OCI-LY1 (cell line): ENCODE measurements at regions not wholly inside any gene's neighbourhood (a gene's known extent, or its start where the extent isn't known, plus 50 kb on each side); places are given as distances from the start of the nearest gene placed in this dataset.

Experiments used
- H2AFZ ChIP-seq: fragments of 200-600 bp; sonication (generic), shearing (Covaris generic); 2 replicates; pipeline ENCODE4 v1.6.0; 2014; ENCODE audit warnings: antibody characterized with exemption, mild to moderate bottlenecking, low read length
- H3F3A ChIP-seq: fragments of 200-600 bp; sonication (generic), shearing (Covaris generic); 2 replicates; pipeline ENCODE4 v1.6.0; 2014; ENCODE audit warnings: mild to moderate bottlenecking, antibody characterized with exemption, low read length, moderate library complexity; ENCODE audit not compliant: insufficient read depth
- H3K27ac ChIP-seq: fragments of 200-600 bp; sonication (generic); 2 replicates; pipeline ENCODE4 v1.5.1; 2014; ENCODE audit warnings: low read length, mixed run types, mild to moderate bottlenecking, low read depth; ENCODE audit not compliant: poor library complexity, severe bottlenecking
- H3K27me3 ChIP-seq: fragments of 200-600 bp; sonication (generic); 2 replicates; pipeline ENCODE4 v1.6.0; 2014; ENCODE audit warnings: antibody characterized with exemption, mild to moderate bottlenecking, low read length, moderate library complexity; ENCODE audit not compliant: insufficient read depth
- H3K36me3 ChIP-seq: fragments of 200-600 bp; sonication (generic); 2 replicates; pipeline ENCODE4 v1.6.1; 2014; ENCODE audit warnings: mild to moderate bottlenecking, antibody characterized with exemption, low read length, moderate library complexity, mixed read lengths; ENCODE audit not compliant: insufficient read depth
- H3K4me1 ChIP-seq: fragments of 200-600 bp; sonication (generic); 2 replicates; pipeline ENCODE4 v1.5.1; 2014; ENCODE audit warnings: mild to moderate bottlenecking, low read length, moderate library complexity; ENCODE audit not compliant: insufficient read depth, severe bottlenecking
- H3K4me2 ChIP-seq: fragments of 200-600 bp; sonication (generic), shearing (Covaris generic); 2 replicates; pipeline ENCODE4 v1.6.1; 2014; ENCODE audit warnings: low read length
- H3K4me3 ChIP-seq: fragments of 200-600 bp; sonication (generic); 2 replicates; pipeline ENCODE4 v1.5.1; 2014; ENCODE audit warnings: low read length, low read depth, mild to moderate bottlenecking, mixed read lengths; ENCODE audit not compliant: poor library complexity, severe bottlenecking
- H3K79me2 ChIP-seq: fragments of 200-600 bp; shearing (Covaris generic); 2 replicates; pipeline ENCODE4 v1.6.1; 2016; ENCODE audit warnings: mixed run types, low read length, mixed read lengths; ENCODE audit not compliant: insufficient read depth
- H3K9ac ChIP-seq: fragments of 200-600 bp; sonication (generic), shearing (Covaris generic); 2 replicates; pipeline ENCODE4 v1.6.1; 2014; ENCODE audit warnings: mild to moderate bottlenecking, low read length, mixed read lengths
- H3K9me2 ChIP-seq: fragments of 200-600 bp; sonication (generic), shearing (Covaris generic); 2 replicates; pipeline ENCODE4 v1.6.1; 2014; ENCODE audit warnings: low read depth, mild to moderate bottlenecking, low read length, mixed read lengths
- H3K9me3 ChIP-seq: fragments of 200-600 bp; shearing (Covaris generic); 2 replicates; pipeline ENCODE4 v1.6.1; 2014; ENCODE audit warnings: low read length, mixed read lengths
- H4K20me1 ChIP-seq: fragments of 200-600 bp; sonication (generic), shearing (Covaris generic); 2 replicates; pipeline ENCODE4 v1.6.0; 2016; ENCODE audit warnings: mild to moderate bottlenecking, low read length; ENCODE audit not compliant: insufficient read depth
- EZH2 ChIP-seq: fragments of 200-600 bp; sonication (generic), shearing (Covaris generic); IDR thresholded peaks from 2 replicates; pipeline ENCODE4 v1.8.0; 2017; ENCODE audit warnings: borderline replicate concordance, mixed run types, mild to moderate bottlenecking, antibody characterized with exemption, low read length, moderate library complexity, mixed read lengths
- TF ChIP-seq, protein P1 (sequence below): fragments of 200-600 bp; sonication (generic), shearing (Covaris generic); IDR thresholded peaks from 2 replicates; pipeline ENCODE4 v1.5.1; 2017; ENCODE audit warnings: mild to moderate bottlenecking, antibody characterized with exemption, low read length, moderate library complexity, mixed read lengths

DNA sequence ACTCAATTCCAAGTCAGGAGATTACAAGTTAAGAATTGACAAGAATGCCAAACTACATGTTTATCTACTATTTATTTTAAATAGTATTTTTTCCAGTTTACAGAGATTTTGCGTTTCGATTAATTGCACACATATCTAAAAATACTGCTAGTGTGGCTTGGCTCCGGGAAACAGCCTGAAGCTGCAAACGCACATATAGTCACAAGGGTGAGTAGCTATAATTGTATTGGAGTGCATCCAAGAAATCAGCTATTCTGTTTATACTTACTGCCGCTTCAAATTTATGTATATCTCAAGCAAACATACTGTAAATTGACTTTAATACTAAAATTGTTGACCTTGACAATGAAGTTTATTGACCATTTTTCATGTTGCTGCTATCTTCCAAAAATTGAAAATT lies 77.0 kb upstream of the PLSCR5 start:
- TF ChIP-seq EZH2 = no peak
- TF ChIP-seq, protein P1, sequence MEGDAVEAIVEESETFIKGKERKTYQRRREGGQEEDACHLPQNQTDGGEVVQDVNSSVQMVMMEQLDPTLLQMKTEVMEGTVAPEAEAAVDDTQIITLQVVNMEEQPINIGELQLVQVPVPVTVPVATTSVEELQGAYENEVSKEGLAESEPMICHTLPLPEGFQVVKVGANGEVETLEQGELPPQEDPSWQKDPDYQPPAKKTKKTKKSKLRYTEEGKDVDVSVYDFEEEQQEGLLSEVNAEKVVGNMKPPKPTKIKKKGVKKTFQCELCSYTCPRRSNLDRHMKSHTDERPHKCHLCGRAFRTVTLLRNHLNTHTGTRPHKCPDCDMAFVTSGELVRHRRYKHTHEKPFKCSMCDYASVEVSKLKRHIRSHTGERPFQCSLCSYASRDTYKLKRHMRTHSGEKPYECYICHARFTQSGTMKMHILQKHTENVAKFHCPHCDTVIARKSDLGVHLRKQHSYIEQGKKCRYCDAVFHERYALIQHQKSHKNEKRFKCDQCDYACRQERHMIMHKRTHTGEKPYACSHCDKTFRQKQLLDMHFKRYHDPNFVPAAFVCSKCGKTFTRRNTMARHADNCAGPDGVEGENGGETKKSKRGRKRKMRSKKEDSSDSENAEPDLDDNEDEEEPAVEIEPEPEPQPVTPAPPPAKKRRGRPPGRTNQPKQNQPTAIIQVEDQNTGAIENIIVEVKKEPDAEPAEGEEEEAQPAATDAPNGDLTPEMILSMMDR = no peak
- no peak overlapping the region for H3K9ac ChIP-seq
- H3K4me1 ChIP-seq = no peaks in the 10 kb centered on the region
- H3K4me2 ChIP-seq = no peak overlapping the region
- no peak overlapping the region for H3K4me3 ChIP-seq
- no peaks in the 10 kb centered on the region for H3K36me3 ChIP-seq
- no peaks in the 10 kb centered on the region for H3K9me2 ChIP-seq
- no peak overlapping the region for H3K27ac ChIP-seq
- no peaks in the 10 kb centered on the region for H4K20me1 ChIP-seq
- H3K9me3 ChIP-seq = no peaks in the 10 kb centered on the region
- no peaks in the 10 kb centered on the region for H3K27me3 ChIP-seq
- no peaks in the 10 kb centered on the region for H3F3A ChIP-seq
- H3K79me2 ChIP-seq = no peaks in the 10 kb centered on the region
- H2AFZ ChIP-seq = no peak overlapping the region

GRCh38 chr3:146680617-146681016 lies 75.5 kb upstream of the PLSCR5 start:
- no peak for TF ChIP-seq EZH2
- TF ChIP-seq, protein P1 = no peak
- Histone ChIP-seq H2AFZ (no peak overlapping the region), H3K79me2 (no peaks in the 10 kb centered on the region)

DNA sequence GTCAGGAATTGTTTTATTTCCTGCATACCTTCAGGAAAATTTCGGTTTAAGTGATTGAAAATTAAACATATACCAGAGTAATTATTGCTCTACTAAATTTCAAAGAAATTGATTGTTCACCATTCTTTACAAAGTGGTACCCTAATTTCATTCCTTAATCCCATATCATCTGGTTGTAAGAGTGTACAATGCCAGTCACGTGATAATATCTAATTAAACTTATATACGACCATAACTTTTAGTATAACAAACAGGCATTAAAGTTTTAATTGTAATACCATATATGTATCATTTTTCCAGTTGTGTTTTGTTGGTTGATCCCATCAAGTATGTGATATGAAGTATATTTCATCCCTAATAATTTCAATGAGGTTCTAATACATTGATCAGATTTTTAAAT lies 74.8 kb upstream of the PLSCR5 start:
- no peak overlapping the region for H3K4me3 ChIP-seq

More at GRCh38 chr3:146680617-146681016, 75.5 kb upstream of the PLSCR5 start:
- H3K9me3 ChIP-seq = no peaks in the 10 kb centered on the region
- H3K27ac ChIP-seq = no peak overlapping the region
- H3K36me3 ChIP-seq = no peaks in the 10 kb centered on the region
- H3K4me2 ChIP-seq = no peak overlapping the region
- H3K27me3 ChIP-seq = no peaks in the 10 kb centered on the region
- no peaks in the 10 kb centered on the region for H4K20me1 ChIP-seq
- no peaks in the 10 kb centered on the region for H3K4me1 ChIP-seq
- H3K4me3 ChIP-seq = no peak overlapping the region
- no peaks in the 10 kb centered on the region for H3K9me2 ChIP-seq
- no peaks in the 10 kb centered on the region for H3F3A ChIP-seq
- H3K9ac ChIP-seq = no peak overlapping the region

GRCh38 chr3:146679191-146679590 lies 74.0 kb upstream of the PLSCR5 start:
- H3K4me3 ChIP-seq = no peak overlapping the region
- no peaks in the 10 kb centered on the region for H3K36me3 ChIP-seq
- H3F3A ChIP-seq = no peaks in the 10 kb centered on the region
- no peaks in the 10 kb centered on the region for H3K9me3 ChIP-seq
- no peak overlapping the region for H3K9ac ChIP-seq
- H3K27me3 ChIP-seq = no peaks in the 10 kb centered on the region
- H4K20me1 ChIP-seq = no peaks in the 10 kb centered on the region
- no peak for TF ChIP-seq EZH2
- TF ChIP-seq, protein P1 = no peak
- no peaks in the 10 kb centered on the region for H3K4me1 ChIP-seq
- no peak overlapping the region for H2AFZ ChIP-seq
- H3K9me2 ChIP-seq = no peaks in the 10 kb centered on the region
- no peak overlapping the region for H3K4me2 ChIP-seq
- H3K27ac ChIP-seq = no peak overlapping the region
- H3K79me2 ChIP-seq = no peaks in the 10 kb centered on the region

More for the DNA sequence above, 74.8 kb upstream of the PLSCR5 start:
- no peak overlapping the region for H3K4me2 ChIP-seq
- no peak overlapping the region for H3K27ac ChIP-seq
- H3F3A ChIP-seq = no peaks in the 10 kb centered on the region
- no peaks in the 10 kb centered on the region for H3K36me3 ChIP-seq
- no peaks in the 10 kb centered on the region for H3K4me1 ChIP-seq
- H3K9me3 ChIP-seq = no peaks in the 10 kb centered on the region
- no peaks in the 10 kb centered on the region for H3K79me2 ChIP-seq
- no peaks in the 10 kb centered on the region for H3K9me2 ChIP-seq
- no peak overlapping the region for H3K9ac ChIP-seq
- H2AFZ ChIP-seq = no peak overlapping the region
- no peaks in the 10 kb centered on the region for H4K20me1 ChIP-seq
- H3K27me3 ChIP-seq = no peaks in the 10 kb centered on the region
- no peak for TF ChIP-seq EZH2
